Kidney (tissue), 13 donors: ENCODE measurements at regions not wholly inside any gene's neighbourhood (a gene's known extent, or its start where the extent isn't known, plus 50 kb on each side); places are given as distances from the start of the nearest gene placed in this dataset.

ENCODE experiments used
- DNase-seq, 5 donors: peaks; one replicate each; pipeline ENCODE4 v3.0.0-alpha.2; 2013 to 2020
- FAIRE-seq: peaks from 2 replicates; lab custom pipeline; 2012; peaks lifted over from hg19 to GRCh38; lab: Jason Lieb, UNC
- H3K27ac ChIP-seq, 2 donors: one replicate each; pipeline ENCODE4 v1.7.0; 2013; ENCODE audit warnings: low read depth in 2 of 2, low read length in 2 of 2, inconsistent platforms in 1 of 2
- H3K27me3 ChIP-seq: one replicate; pipeline ENCODE4 v1.7.1; 2013; ENCODE audit warnings: low read length, inconsistent platforms; ENCODE audit not compliant: control insufficient read depth, insufficient read depth
- H3K36me3 ChIP-seq, 3 donors: one replicate each; pipeline versions ENCODE4 v1.7.0 to v1.7.1; 2013; ENCODE audit warnings: low read length in 3 of 3, control low read depth in 1 of 3, inconsistent platforms in 1 of 3; ENCODE audit not compliant: insufficient read depth in 3 of 3, control insufficient read depth in 2 of 3
- H3K4me1 ChIP-seq, 3 donors: one replicate each; pipeline versions ENCODE4 v1.7.0 to v1.7.1; 2013; ENCODE audit warnings: low read length in 3 of 3, inconsistent platforms in 1 of 3, low read depth in 1 of 3; ENCODE audit not compliant: control insufficient read depth in 2 of 3, insufficient read depth in 2 of 3
- H3K4me3 ChIP-seq, 3 donors: one replicate each; pipeline versions ENCODE4 v1.7.0 to v1.8.1; 2013; ENCODE audit warnings: low read length in 3 of 3, control low read depth in 1 of 3, inconsistent platforms in 1 of 3
- H3K9ac ChIP-seq, 3 donors: one replicate each; pipeline versions ENCODE4 v1.7.0 to v1.7.1; 2013; ENCODE audit warnings: low read length in 3 of 3, control low read depth in 1 of 3, inconsistent platforms in 1 of 3
- H3K9me3 ChIP-seq, 3 donors: one replicate each; pipeline versions ENCODE4 v1.7.0 to v1.7.1; 2013; ENCODE audit warnings: low read length in 3 of 3, control low read depth in 1 of 3, inconsistent platforms in 1 of 3; ENCODE audit not compliant: control insufficient read depth in 2 of 3, insufficient read depth in 1 of 3
- intact Hi-C: fragments of 100-400 bp; cut with DNase I; formaldehyde crosslinking; loops from one replicate; pipeline ENCODE4 v1.11.1; 2022
- TF ChIP-seq, protein P1 (sequence below): IDR thresholded peaks from 3 replicates; pipeline ENCODE4 v1.5.1; 2012; ENCODE audit warnings: mild to moderate bottlenecking, moderate library complexity, borderline replicate concordance; ENCODE audit not compliant: insufficient read depth; ENCODE audit errors: extremely low read depth
- donor health status: control.
- donor health status: control.
- donor health status: control.
- donor health status: control.
- donor health status: control.
- donor health status: DM: yes; HTN: yes; CAD: no.
- donor health status: Normal renal cell carcinoma (clear cell type).

DNA sequence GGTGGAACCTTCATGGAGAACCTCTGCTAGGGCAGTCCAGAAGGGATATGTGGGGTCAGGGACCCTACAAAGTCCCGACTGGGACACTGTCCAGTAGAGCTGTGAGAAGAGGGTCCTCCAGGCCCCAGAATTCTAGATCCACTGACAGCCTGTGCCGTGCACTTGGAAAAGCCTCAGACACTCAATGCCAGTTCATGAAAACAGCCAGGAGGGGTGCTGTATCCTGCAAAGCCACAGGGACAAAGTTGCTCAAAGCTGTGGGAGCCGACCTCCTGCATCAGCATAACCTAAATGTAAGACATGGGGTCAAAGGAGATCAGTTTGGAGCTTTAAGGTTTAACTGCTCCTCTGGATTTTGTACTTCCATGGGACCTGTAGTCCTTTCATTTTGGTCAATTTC is 448.8 kb upstream of the CADM2 start:
- Histone ChIP-seq H3K9me3 (no peaks in the 10 kb centered on the region), H3K36me3 (no peaks in the 10 kb centered on the region), H3K27me3 (no peaks in the 10 kb centered on the region), H3K9ac (no peak overlapping the region), H3K27ac (no peak overlapping the region), H3K4me1 (no peaks in the 10 kb centered on the region), H3K4me3 (no peak overlapping the region)
- intact Hi-C loops, result no loop called here
- TF ChIP-seq, protein P1, sequence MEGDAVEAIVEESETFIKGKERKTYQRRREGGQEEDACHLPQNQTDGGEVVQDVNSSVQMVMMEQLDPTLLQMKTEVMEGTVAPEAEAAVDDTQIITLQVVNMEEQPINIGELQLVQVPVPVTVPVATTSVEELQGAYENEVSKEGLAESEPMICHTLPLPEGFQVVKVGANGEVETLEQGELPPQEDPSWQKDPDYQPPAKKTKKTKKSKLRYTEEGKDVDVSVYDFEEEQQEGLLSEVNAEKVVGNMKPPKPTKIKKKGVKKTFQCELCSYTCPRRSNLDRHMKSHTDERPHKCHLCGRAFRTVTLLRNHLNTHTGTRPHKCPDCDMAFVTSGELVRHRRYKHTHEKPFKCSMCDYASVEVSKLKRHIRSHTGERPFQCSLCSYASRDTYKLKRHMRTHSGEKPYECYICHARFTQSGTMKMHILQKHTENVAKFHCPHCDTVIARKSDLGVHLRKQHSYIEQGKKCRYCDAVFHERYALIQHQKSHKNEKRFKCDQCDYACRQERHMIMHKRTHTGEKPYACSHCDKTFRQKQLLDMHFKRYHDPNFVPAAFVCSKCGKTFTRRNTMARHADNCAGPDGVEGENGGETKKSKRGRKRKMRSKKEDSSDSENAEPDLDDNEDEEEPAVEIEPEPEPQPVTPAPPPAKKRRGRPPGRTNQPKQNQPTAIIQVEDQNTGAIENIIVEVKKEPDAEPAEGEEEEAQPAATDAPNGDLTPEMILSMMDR, result no peak
- no peak for DNase-seq
- no peak for FAIRE-seq

DNA sequence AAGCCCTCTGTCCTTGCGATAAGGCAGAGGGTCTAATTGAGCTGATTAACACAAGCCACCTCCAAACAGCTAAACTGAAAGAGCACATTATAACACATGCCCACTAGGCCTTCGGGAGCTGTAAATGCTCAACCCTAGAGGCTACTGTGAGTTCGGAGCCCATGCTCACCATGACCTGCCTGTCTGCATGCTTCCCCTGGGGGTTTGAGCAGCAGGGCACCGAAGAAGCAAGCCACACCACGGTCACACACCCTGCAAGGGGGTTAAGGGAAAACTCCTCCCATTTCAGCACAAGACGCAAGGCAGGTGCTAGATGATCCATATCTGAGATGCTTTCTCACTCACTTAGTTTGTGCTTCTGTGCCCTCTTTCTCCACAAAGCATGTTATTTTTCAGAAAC is 435.9 kb upstream of the CADM2 start:
- Histone ChIP-seq H3K9me3 (no peaks in the 10 kb centered on the region), H3K27ac (no peak overlapping the region), H3K27me3 (no peaks in the 10 kb centered on the region), H3K4me3 (no peak overlapping the region), H3K9ac (no peak overlapping the region), H3K4me1 (no peaks in the 10 kb centered on the region), H3K36me3 (no peaks in the 10 kb centered on the region)
- no peak for FAIRE-seq
- intact Hi-C loops, result no loop called here
- TF ChIP-seq, protein P1, result no peak
- DNase-seq, result no peak

DNA sequence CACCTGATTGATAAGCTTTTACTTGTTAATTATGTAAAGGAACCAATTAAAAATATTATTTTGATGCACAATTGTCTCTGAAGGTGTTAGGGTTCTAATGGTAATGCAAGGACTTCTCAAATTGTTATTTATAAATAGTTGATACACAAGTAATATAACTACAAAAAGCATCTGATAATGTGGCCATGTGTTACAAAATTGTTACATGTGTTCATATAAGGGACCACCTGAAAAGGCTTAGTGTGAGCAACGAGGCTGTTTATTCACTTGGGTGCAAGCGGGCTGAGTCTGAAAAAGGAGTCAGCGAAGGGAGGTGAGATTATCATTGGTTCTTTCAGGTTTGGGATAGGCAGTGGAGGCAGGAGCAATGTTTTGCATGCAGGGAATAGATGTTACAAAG is 421.9 kb upstream of the CADM2 start:
- DNase-seq, result no peak
- peaks cover 0 to 7% (median 0%) of the 10 kb centered on the region in 3 donors for H3K9me3 ChIP-seq
- TF ChIP-seq, protein P1, result no peak
- intact Hi-C loops, result no loop called here
- H3K4me1 ChIP-seq, result no peaks in the 10 kb centered on the region
- no peak overlapping the region for H3K27ac ChIP-seq
- H3K36me3 ChIP-seq, result no peaks in the 10 kb centered on the region
- no peak for FAIRE-seq
- no peaks in the 10 kb centered on the region for H3K27me3 ChIP-seq
- H3K4me3 ChIP-seq, result no peak overlapping the region
- no peak overlapping the region for H3K9ac ChIP-seq

DNA sequence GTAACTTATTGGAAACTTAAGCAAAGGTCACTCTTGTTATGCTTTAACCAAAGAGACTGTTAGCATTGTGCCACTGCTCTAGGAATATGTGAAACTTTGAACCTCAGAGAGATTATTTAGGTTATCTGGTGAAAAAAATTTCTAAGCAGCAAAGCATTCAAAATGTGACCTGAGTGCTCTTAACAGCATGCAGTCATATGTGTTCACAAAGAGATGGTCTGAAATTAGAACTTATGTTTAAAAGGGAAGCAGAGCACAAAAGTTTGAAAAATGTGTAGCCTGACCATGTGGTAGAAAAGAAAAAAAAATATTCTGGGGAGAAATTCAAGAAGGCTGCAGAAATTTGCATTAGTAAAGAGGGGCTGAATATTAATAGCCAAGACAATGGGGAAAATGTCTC is 420.2 kb upstream of the CADM2 start:
- Histone ChIP-seq H3K9ac (no peak overlapping the region), H3K27me3 (no peaks in the 10 kb centered on the region), H3K4me1 (no peaks in the 10 kb centered on the region), H3K9me3 (peaks cover 0 to 7% (median 0%) of the 10 kb centered on the region in 3 donors), H3K4me3 (no peak overlapping the region), H3K27ac (no peak overlapping the region), H3K36me3 (no peaks in the 10 kb centered on the region)
- no peak for DNase-seq
- TF ChIP-seq, protein P1, result no peak
- FAIRE-seq, result no peak
- intact Hi-C loops, result no loop called here
